Loucy (cell line): ENCODE measurements at regions not wholly inside any gene's neighbourhood (a gene's known extent, or its start where the extent isn't known, plus 50 kb on each side); places are given as distances from the start of the nearest gene placed in this dataset.

Experiments used
- H2AFZ ChIP-seq: fragments of 200-600 bp; sonication (generic); 2 replicates; pipeline ENCODE4 v1.6.0; 2016; ENCODE audit warnings: antibody characterized with exemption, mild to moderate bottlenecking, low read length, moderate library complexity
- H3F3A ChIP-seq: fragments of 200-600 bp; 2 replicates; pipeline ENCODE4 v1.6.0; 2016; ENCODE audit warnings: antibody characterized with exemption, low read depth, mild to moderate bottlenecking
- H3K27me3 ChIP-seq: fragments of 200-600 bp; sonication (generic); 2 replicates; pipeline ENCODE4 v1.6.1; 2014; ENCODE audit warnings: low read length, mild to moderate bottlenecking; ENCODE audit not compliant: insufficient read depth, poor library complexity, severe bottlenecking
- H3K36me3 ChIP-seq: fragments of 200-600 bp; sonication (generic); 2 replicates; pipeline ENCODE4 v1.6.1; 2016; ENCODE audit warnings: low read length; ENCODE audit not compliant: insufficient read depth
- H3K4me1 ChIP-seq: fragments of 200-600 bp; sonication (generic); 2 replicates; pipeline ENCODE4 v1.5.1; 2014; ENCODE audit warnings: low read length, mild to moderate bottlenecking; ENCODE audit not compliant: insufficient read depth, poor library complexity, severe bottlenecking
- H3K4me2 ChIP-seq: fragments of 200-600 bp; sonication (generic); 2 replicates; pipeline ENCODE4 v1.6.0; 2014; ENCODE audit warnings: antibody characterized with exemption, low read length, low read depth, mild to moderate bottlenecking; ENCODE audit not compliant: poor library complexity, severe bottlenecking
- H3K4me3 ChIP-seq: fragments of 200-600 bp; sonication (generic); 2 replicates; pipeline ENCODE4 v1.5.1; 2014; ENCODE audit warnings: low read length, mild to moderate bottlenecking, mixed read lengths; ENCODE audit not compliant: poor library complexity, severe bottlenecking
- H3K79me2 ChIP-seq: fragments of 200-600 bp; sonication (generic); 2 replicates; pipeline ENCODE4 v1.6.1; 2014; ENCODE audit warnings: low read length; ENCODE audit not compliant: insufficient read depth
- H3K9ac ChIP-seq: fragments of 200-600 bp; sonication (generic); 2 replicates; pipeline ENCODE4 v1.6.0; 2014; ENCODE audit warnings: mild to moderate bottlenecking, low read depth, low read length, moderate library complexity; ENCODE audit not compliant: poor library complexity, severe bottlenecking
- H3K9me2 ChIP-seq: fragments of 200-600 bp; sonication (generic); replicated peaks from 2 replicates; pipeline ENCODE4 v1.6.1; 2016; ENCODE audit warnings: low read depth, low read length, mixed read lengths
- H3K9me3 ChIP-seq: fragments of 200-600 bp; sonication (generic); 2 replicates; pipeline ENCODE4 v1.6.1; 2014; ENCODE audit warnings: mild to moderate bottlenecking, antibody characterized with exemption, low read length, low read depth; ENCODE audit not compliant: insufficient read depth
- H4K20me1 ChIP-seq: fragments of 200-600 bp; sonication (generic); 2 replicates; pipeline ENCODE4 v1.6.0; 2014; ENCODE audit warnings: antibody characterized with exemption, low read length, mild to moderate bottlenecking; ENCODE audit not compliant: insufficient read depth, poor library complexity, severe bottlenecking
- CTCF ChIP-seq: fragments of 200-600 bp; sonication (generic); conservative IDR thresholded peaks from 2 replicates; pipeline ENCODE4 v1.5.1; 2014; ENCODE audit warnings: mild to moderate bottlenecking, antibody characterized with exemption, low read length
- EZH2phosphoT487 ChIP-seq: fragments of 200-600 bp; IDR thresholded peaks from 2 replicates; pipeline ENCODE4 v1.6.1; 2018; ENCODE audit warnings: antibody characterized with exemption, mild to moderate bottlenecking, moderate library complexity, borderline replicate concordance

- H3K9ac ChIP-seq, result no peak overlapping the region
- TF ChIP-seq EZH2phosphoT487 (no peak), CTCF (no peak)
Measured at GRCh38 chr4:125714845-125715244, 400.1 kb downstream of the FAT4 start.

GRCh38 chr4:125719987-125720386 is 405.2 kb downstream of the FAT4 start:
- no peak overlapping the region for H3K4me3 ChIP-seq
- no peaks in the 10 kb centered on the region for H3K36me3 ChIP-seq
- TF ChIP-seq EZH2phosphoT487, result no peak
- TF ChIP-seq CTCF, result no peak
- no peaks in the 10 kb centered on the region for H3K9me3 ChIP-seq
- H3K9me2 ChIP-seq, result no peaks in the 10 kb centered on the region
- H3K4me2 ChIP-seq, result no peak overlapping the region
- H3K9ac ChIP-seq, result no peak overlapping the region
- no peaks in the 10 kb centered on the region for H4K20me1 ChIP-seq
- no peaks in the 10 kb centered on the region for H3K27me3 ChIP-seq
- no peaks in the 10 kb centered on the region for H3K4me1 ChIP-seq
- H2AFZ ChIP-seq, result no peak overlapping the region
- H3K79me2 ChIP-seq, result no peaks in the 10 kb centered on the region
- H3F3A ChIP-seq, result no peaks in the 10 kb centered on the region

More at GRCh38 chr4:125714845-125715244, 400.1 kb downstream of the FAT4 start:
- Histone ChIP-seq H3K9me3 (no peaks in the 10 kb centered on the region), H3K4me3 (no peak overlapping the region), H3K4me2 (no peak overlapping the region), H3F3A (no peaks in the 10 kb centered on the region), H3K27me3 (no peaks in the 10 kb centered on the region), H4K20me1 (no peaks in the 10 kb centered on the region), H3K79me2 (no peaks in the 10 kb centered on the region), H2AFZ (no peak overlapping the region), H3K36me3 (no peaks in the 10 kb centered on the region), H3K9me2 (no peaks in the 10 kb centered on the region), H3K4me1 (no peaks in the 10 kb centered on the region)

GRCh38 chr4:125722009-125722408 is 407.3 kb downstream of the FAT4 start:
- H2AFZ ChIP-seq, result no peak overlapping the region
- no peaks in the 10 kb centered on the region for H3K79me2 ChIP-seq
- H3K9me2 ChIP-seq, result no peaks in the 10 kb centered on the region
- H4K20me1 ChIP-seq, result no peaks in the 10 kb centered on the region
- H3F3A ChIP-seq, result no peaks in the 10 kb centered on the region
- H3K4me2 ChIP-seq, result no peak overlapping the region
- H3K4me1 ChIP-seq, result no peaks in the 10 kb centered on the region
- no peak overlapping the region for H3K4me3 ChIP-seq
- no peaks in the 10 kb centered on the region for H3K27me3 ChIP-seq
- no peaks in the 10 kb centered on the region for H3K9me3 ChIP-seq
- H3K9ac ChIP-seq, result no peak overlapping the region
- no peaks in the 10 kb centered on the region for H3K36me3 ChIP-seq
- TF ChIP-seq CTCF, result no peak
- TF ChIP-seq EZH2phosphoT487, result no peak
